GM18511 (cell line): ENCODE measurements at regions not wholly inside any gene's neighbourhood (a gene's known extent, or its start where the extent isn't known, plus 50 kb on each side); places are given as distances from the start of the nearest gene placed in this dataset.
"Not testable (repeated sequence)": the region's sequence is repeated elsewhere in the genome, so short reads cannot be mapped to it uniquely, and the experiment has no call there.

ENCODE experiments used
- ATAC-seq: cut with Tn5 transposase; IDR thresholded peaks from one replicate; pipeline ENCODE4 v1.9.1; 2021; ENCODE audit warnings: mild to moderate bottlenecking, moderate library complexity; ENCODE audit not compliant: unreplicated experiment

- ATAC-seq: no peak
Observed at GRCh38 chr18:55763805-55764204, 175.8 kb upstream of the TCF4 start.

- no peak for ATAC-seq
Observed at GRCh38 chr18:55763298-55763697, 175.3 kb upstream of the TCF4 start.

- no peak for ATAC-seq
Observed at GRCh38 chr18:55762424-55762823, 174.4 kb upstream of the TCF4 start.

- no peak for ATAC-seq
Observed at GRCh38 chr18:55753643-55754263, 165.8 kb upstream of the TCF4 start.

GRCh38 chr18:55751476-55751875 is 163.5 kb upstream of the TCF4 start:
- ATAC-seq: no peak

- ATAC-seq: no peak
Observed at GRCh38 chr18:55748227-55748738, 160.3 kb upstream of the TCF4 start.

GRCh38 chr18:55744206-55744605 is 156.2 kb upstream of the TCF4 start:
- ATAC-seq: no peak

GRCh38 chr18:55743736-55744135 is 155.7 kb upstream of the TCF4 start:
- ATAC-seq: no peak

- no peak for ATAC-seq
Observed at GRCh38 chr18:55743133-55743532, 155.1 kb upstream of the TCF4 start.

- no peak for ATAC-seq
Observed at GRCh38 chr18:55739488-55739887, 151.5 kb upstream of the TCF4 start.

- ATAC-seq: no peak
Observed at GRCh38 chr18:55738483-55739114, 150.6 kb upstream of the TCF4 start.

- no peak for ATAC-seq
Observed at GRCh38 chr18:55737781-55738468, 149.9 kb upstream of the TCF4 start.

GRCh38 chr18:55737266-55737665 is 149.3 kb upstream of the TCF4 start:
- no peak for ATAC-seq

GRCh38 chr18:55735969-55736368 is 148.0 kb upstream of the TCF4 start:
- no peak for ATAC-seq

GRCh38 chr18:55735199-55735855 is 147.3 kb upstream of the TCF4 start:
- ATAC-seq: no peak

GRCh38 chr18:55732227-55733106 is 144.5 kb upstream of the TCF4 start:
- ATAC-seq: no peak

GRCh38 chr18:55731594-55732042 is 143.6 kb upstream of the TCF4 start:
- no peak for ATAC-seq

GRCh38 chr18:55721006-55721405 is 133.0 kb upstream of the TCF4 start:
- not testable (repeated sequence) for ATAC-seq

- ATAC-seq: no peak
Observed at GRCh38 chr18:55713707-55714106, 125.7 kb upstream of the TCF4 start.

GRCh38 chr18:55706898-55707297 is 118.9 kb upstream of the TCF4 start:
- ATAC-seq: no peak
